ENCODE measurements at regions not wholly inside any gene's neighbourhood (a gene's known extent, or its start where the extent isn't known, plus 50 kb on each side); places are given as distances from the start of the nearest gene placed in this dataset.

DNA sequence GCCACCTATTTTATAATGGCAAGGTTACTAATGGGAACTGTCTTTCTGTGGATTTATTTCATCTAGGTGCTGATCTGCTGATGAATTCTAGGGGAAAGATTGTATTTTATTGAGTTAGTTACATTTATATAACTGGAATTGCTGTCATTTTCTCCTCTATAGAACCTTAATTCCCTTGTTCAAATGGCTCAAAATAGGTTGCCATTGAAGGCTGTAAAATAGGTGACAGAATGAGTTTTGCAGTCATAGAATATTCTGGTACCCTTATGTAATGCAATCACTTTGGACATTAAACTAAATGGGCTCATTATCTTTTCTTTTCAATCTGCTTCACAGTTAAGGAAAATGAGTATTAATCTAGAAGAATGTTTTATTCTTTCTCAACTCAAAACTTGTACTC, 131.0 kb downstream of the CTH start:
- Histone ChIP-seq H3K9ac (ENCODE audit: low read length) (no peak overlapping the region), H2AFZ (ENCODE audit: low read depth, low read length) (no peak overlapping the region), H3K4me3 (ENCODE audit: low read length) (no peak overlapping the region), H3K9me3 (ENCODE audit: insufficient read depth, low read length) (no peaks in the 10 kb centered on the region), H3K79me2 (ENCODE audit: low read length) (no peaks in the 10 kb centered on the region), H3K27me3 (ENCODE audit: low read depth, low read length) (no peaks in the 10 kb centered on the region), H4K20me1 (ENCODE audit: insufficient read depth, low read length) (no peaks in the 10 kb centered on the region), H3K36me3 (replicated peaks; ENCODE audit: low read depth, low read length) (no peaks in the 10 kb centered on the region), H3K4me1 (ENCODE audit: low read length) (peaks cover 3% of the 10 kb centered on the region; the same call in 1 of the 2 replicates), H3K4me2 (ENCODE audit: low read length) (no peak overlapping the region), H3K27ac (ENCODE audit: low read length) (no peak overlapping the region)
- TF ChIP-seq, protein P1, sequence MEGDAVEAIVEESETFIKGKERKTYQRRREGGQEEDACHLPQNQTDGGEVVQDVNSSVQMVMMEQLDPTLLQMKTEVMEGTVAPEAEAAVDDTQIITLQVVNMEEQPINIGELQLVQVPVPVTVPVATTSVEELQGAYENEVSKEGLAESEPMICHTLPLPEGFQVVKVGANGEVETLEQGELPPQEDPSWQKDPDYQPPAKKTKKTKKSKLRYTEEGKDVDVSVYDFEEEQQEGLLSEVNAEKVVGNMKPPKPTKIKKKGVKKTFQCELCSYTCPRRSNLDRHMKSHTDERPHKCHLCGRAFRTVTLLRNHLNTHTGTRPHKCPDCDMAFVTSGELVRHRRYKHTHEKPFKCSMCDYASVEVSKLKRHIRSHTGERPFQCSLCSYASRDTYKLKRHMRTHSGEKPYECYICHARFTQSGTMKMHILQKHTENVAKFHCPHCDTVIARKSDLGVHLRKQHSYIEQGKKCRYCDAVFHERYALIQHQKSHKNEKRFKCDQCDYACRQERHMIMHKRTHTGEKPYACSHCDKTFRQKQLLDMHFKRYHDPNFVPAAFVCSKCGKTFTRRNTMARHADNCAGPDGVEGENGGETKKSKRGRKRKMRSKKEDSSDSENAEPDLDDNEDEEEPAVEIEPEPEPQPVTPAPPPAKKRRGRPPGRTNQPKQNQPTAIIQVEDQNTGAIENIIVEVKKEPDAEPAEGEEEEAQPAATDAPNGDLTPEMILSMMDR (IDR thresholded peaks at IDR 0.05; ENCODE audit: low read depth, low read length) = no peak
- TF ChIP-seq EZH2phosphoT487 (IDR thresholded peaks at IDR 0.05; ENCODE audit: low read depth) = no peak

DNA sequence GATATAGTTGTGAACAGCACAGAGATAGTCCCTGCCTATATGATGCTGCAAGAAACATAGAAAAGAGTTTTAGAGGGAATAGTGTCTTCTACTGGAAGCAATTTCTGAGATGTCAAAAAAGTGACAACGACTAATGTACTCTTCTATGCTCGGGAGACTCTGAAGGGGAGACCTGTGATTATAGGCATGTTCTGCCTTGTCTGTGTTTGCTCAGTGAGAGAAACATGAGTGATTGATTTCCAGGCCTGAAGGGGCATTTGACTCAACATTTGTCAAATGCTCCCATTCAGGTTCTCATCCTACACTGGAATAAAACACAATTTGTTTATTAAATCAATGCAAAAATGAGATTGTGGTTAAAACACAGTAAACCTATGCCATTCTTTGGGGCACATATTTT, 131.8 kb downstream of the CTH start:
- no peaks in the 10 kb centered on the region for H4K20me1 ChIP-seq (ENCODE audit: insufficient read depth, low read length)
- H3K9ac ChIP-seq (ENCODE audit: low read length) = no peak overlapping the region
- TF ChIP-seq, protein P1 (IDR thresholded peaks at IDR 0.05; ENCODE audit: low read depth, low read length) = no peak
- no peak for TF ChIP-seq EZH2phosphoT487 (IDR thresholded peaks at IDR 0.05; ENCODE audit: low read depth)
- no peaks in the 10 kb centered on the region for H3K27me3 ChIP-seq (ENCODE audit: low read depth, low read length)
- H3K36me3 ChIP-seq (replicated peaks; ENCODE audit: low read depth, low read length) = no peaks in the 10 kb centered on the region
- H3K79me2 ChIP-seq (ENCODE audit: low read length) = no peaks in the 10 kb centered on the region
- no peak overlapping the region for H3K4me3 ChIP-seq (ENCODE audit: low read length)
- H3K4me1 ChIP-seq (ENCODE audit: low read length) = no peaks in the 10 kb centered on the region
- H2AFZ ChIP-seq (ENCODE audit: low read depth, low read length) = no peak overlapping the region
- H3K9me3 ChIP-seq (ENCODE audit: insufficient read depth, low read length) = no peaks in the 10 kb centered on the region
- H3K4me2 ChIP-seq (ENCODE audit: low read length) = no peak overlapping the region
- no peak overlapping the region for H3K27ac ChIP-seq (ENCODE audit: low read length)

DNA sequence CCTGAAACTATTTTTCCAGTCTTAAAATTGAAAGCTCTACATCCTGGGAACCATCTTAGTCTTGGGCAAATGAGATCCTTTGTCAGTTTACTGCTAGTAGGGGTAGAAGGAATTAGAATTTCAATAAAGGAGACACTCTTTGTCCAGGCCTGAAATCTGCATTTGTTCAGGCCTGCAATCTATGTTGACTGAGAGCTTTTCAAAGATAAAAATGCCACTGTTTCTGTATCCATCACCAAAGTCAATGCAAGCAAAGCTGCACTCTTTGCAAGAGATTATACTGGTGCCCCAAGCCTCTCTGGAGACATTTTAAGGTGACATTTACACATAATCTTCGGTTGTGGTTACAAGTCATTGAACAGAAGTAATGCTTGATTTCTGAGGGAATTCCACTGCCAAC, 135.7 kb downstream of the CTH start:
- Histone ChIP-seq H3K79me2 (ENCODE audit: low read length) (no peaks in the 10 kb centered on the region), H2AFZ (ENCODE audit: low read depth, low read length) (no peak overlapping the region), H3K9ac (ENCODE audit: low read length) (no peak overlapping the region), H3K4me2 (ENCODE audit: low read length) (no peak overlapping the region), H3K27me3 (ENCODE audit: low read depth, low read length) (no peaks in the 10 kb centered on the region), H3K4me3 (ENCODE audit: low read length) (no peak overlapping the region), H4K20me1 (ENCODE audit: insufficient read depth, low read length) (no peaks in the 10 kb centered on the region), H3K36me3 (replicated peaks; ENCODE audit: low read depth, low read length) (no peaks in the 10 kb centered on the region), H3K27ac (ENCODE audit: low read length) (no peak overlapping the region), H3K9me3 (ENCODE audit: insufficient read depth, low read length) (no peaks in the 10 kb centered on the region), H3K4me1 (ENCODE audit: low read length) (no peaks in the 10 kb centered on the region)
- no peak for TF ChIP-seq EZH2phosphoT487 (IDR thresholded peaks at IDR 0.05; ENCODE audit: low read depth)
- TF ChIP-seq, protein P1 (IDR thresholded peaks at IDR 0.05; ENCODE audit: low read depth, low read length) = no peak

DNA sequence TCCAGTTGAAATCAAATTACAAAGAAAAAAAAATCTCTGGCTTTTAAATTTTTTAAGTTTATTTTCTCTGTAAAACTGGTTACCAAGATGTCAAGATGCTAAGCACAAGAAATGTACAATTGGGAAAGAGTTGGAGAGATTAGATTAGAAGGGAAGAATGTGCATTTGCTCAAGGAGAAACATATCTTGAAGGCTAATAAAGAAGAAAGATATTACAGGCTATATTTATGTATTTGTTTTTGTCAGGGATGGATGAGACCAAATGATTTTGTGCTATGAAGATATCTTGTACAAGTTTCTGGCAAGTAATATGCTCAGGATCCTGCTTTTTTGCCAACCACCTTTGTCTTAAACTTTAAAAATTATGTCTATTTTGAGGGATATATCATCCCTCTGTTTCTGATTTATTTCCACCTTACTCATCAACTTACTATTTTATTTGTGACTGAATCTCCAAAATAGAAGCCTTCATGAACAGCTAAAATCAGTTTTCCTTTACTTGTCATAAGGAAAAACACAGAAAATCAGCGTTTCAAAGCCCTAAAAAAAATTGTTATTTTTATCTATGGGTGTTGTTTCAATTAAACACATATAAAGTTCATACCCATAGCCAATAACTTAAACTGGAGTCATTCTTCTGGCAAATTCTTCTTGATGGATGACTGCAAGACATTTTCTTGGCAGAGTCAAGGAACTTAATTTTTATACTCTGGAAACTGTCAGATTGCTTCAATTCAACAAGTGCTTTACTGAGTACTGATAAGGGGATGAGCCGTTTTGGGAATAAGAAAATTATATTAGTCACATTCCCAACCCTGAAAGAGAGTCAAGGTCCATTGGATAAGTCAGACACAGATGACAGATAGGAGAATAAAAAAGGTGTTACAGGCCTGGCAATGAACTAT, 141.8 kb downstream of the CTH start:
- Histone ChIP-seq H3K9me3 (ENCODE audit: insufficient read depth, low read length) (no peaks in the 10 kb centered on the region), H3K27me3 (ENCODE audit: low read depth, low read length) (no peaks in the 10 kb centered on the region), H2AFZ (ENCODE audit: low read depth, low read length) (no peak overlapping the region), H3K79me2 (ENCODE audit: low read length) (no peaks in the 10 kb centered on the region), H3K27ac (ENCODE audit: low read length) (no peak overlapping the region), H3K4me2 (ENCODE audit: low read length) (no peak overlapping the region), H3K9ac (ENCODE audit: low read length) (no peak overlapping the region), H3K36me3 (replicated peaks; ENCODE audit: low read depth, low read length) (no peaks in the 10 kb centered on the region), H4K20me1 (ENCODE audit: insufficient read depth, low read length) (no peaks in the 10 kb centered on the region), H3K4me3 (ENCODE audit: low read length) (no peak overlapping the region), H3K4me1 (ENCODE audit: low read length) (no peaks in the 10 kb centered on the region)
- TF ChIP-seq, protein P1 (IDR thresholded peaks at IDR 0.05; ENCODE audit: low read depth, low read length) = no peak
- TF ChIP-seq EZH2phosphoT487 (IDR thresholded peaks at IDR 0.05; ENCODE audit: low read depth) = no peak
